ENCODE measurements at regions not wholly inside any gene's neighbourhood (a gene's known extent, or its start where the extent isn't known, plus 50 kb on each side); places are given as distances from the start of the nearest gene placed in this dataset.

- H3K27ac ChIP-seq: no peak overlapping the region
- peak; percentile 35 for DNase-seq
- H3K4me1 ChIP-seq: peaks cover 0 to 17% (median 6%) of the 10 kb centered on the region in 6 donors
- no peak for TF ChIP-seq POLR2AphosphoS5 (IDR thresholded peaks at IDR 0.05)
- TF ChIP-seq CTCF (IDR thresholded peaks at IDR 0.05 in 8 of 11, conservative IDR thresholded peaks at IDR 0.05 in 3 of 11): no peak
- no peak for TF ChIP-seq POLR2A (IDR thresholded peaks at IDR 0.05)
- 45 to 64% (median 54%) methylated on average over 9 of the region's 9 CpGs for WGBS, 5 donors
- no peaks in the 10 kb centered on the region for H3K36me3 ChIP-seq
- no peaks in the 10 kb centered on the region for H3K9me3 ChIP-seq
- H3K27me3 ChIP-seq (replicated peaks in 1 of 7): peaks cover 0 to 10% (median 0%) of the 10 kb centered on the region in 7 donors
- intact Hi-C loops (cut with DNase I; ENCODE audit: low total_unique reads): no loop called here
- no peak overlapping the region for H3K4me3 ChIP-seq
These were observed 175.6 kb downstream of the SMAD6 start for GRCh38 chr15:66877477-66878271.

GRCh38 chr15:66878761-66879160, 176.7 kb downstream of the SMAD6 start:
- no peaks in the 10 kb centered on the region for H3K36me3 ChIP-seq
- H3K9me3 ChIP-seq: no peaks in the 10 kb centered on the region
- intact Hi-C loops (cut with DNase I; ENCODE audit: low total_unique reads): no loop called here
- H3K27ac ChIP-seq: no peak overlapping the region
- H3K27me3 ChIP-seq (replicated peaks in 1 of 7): peaks cover 0 to 10% (median 0%) of the 10 kb centered on the region in 7 donors
- no peak overlapping the region for H3K4me3 ChIP-seq
- 79 to 87% (median 84%) methylated on average over 4 of the region's 4 CpGs for WGBS, 5 donors
- DNase-seq: no peak
- peaks cover 0 to 24% (median 6%) of the 10 kb centered on the region in 6 donors for H3K4me1 ChIP-seq
- TF ChIP-seq CTCF (IDR thresholded peaks at IDR 0.05 in 8 of 11, conservative IDR thresholded peaks at IDR 0.05 in 3 of 11) (no peak), POLR2A (IDR thresholded peaks at IDR 0.05) (no peak), POLR2AphosphoS5 (IDR thresholded peaks at IDR 0.05) (no peak)

GRCh38 chr15:66879531-66880368, 177.7 kb downstream of the SMAD6 start:
- no peak overlapping the region for H3K4me3 ChIP-seq
- no peak overlapping the region for H3K27ac ChIP-seq
- intact Hi-C loops (cut with DNase I; ENCODE audit: low total_unique reads): no loop called here
- H3K36me3 ChIP-seq: no peaks in the 10 kb centered on the region
- WGBS, 5 donors: 81 to 96% (median 95%) methylated on average over 6 to 8 of the region's 8 CpGs
- peak; percentile 33 for DNase-seq
- H3K9me3 ChIP-seq: no peaks in the 10 kb centered on the region
- peaks cover 0 to 24% (median 6%) of the 10 kb centered on the region in 6 donors for H3K4me1 ChIP-seq
- no peak for TF ChIP-seq CTCF (IDR thresholded peaks at IDR 0.05 in 8 of 11, conservative IDR thresholded peaks at IDR 0.05 in 3 of 11)
- TF ChIP-seq POLR2A (IDR thresholded peaks at IDR 0.05): no peak
- no peak for TF ChIP-seq POLR2AphosphoS5 (IDR thresholded peaks at IDR 0.05)
- H3K27me3 ChIP-seq (replicated peaks in 1 of 7): peaks cover 0 to 10% (median 0%) of the 10 kb centered on the region in 7 donors

Measured in spleen (tissue), 11 donors.